ENCODE measurements at regions not wholly inside any gene's neighbourhood (a gene's known extent, or its start where the extent isn't known, plus 50 kb on each side); places are given as distances from the start of the nearest gene placed in this dataset.

- Histone ChIP-seq H3K4me1 (replicated peaks in 1 of 2; ENCODE audit: control insufficient read depth in 2 of 2, insufficient read depth in 2 of 2, low read length in 2 of 2) (no peaks in the 10 kb centered on the region), H3K9me3 (replicated peaks; ENCODE audit: control insufficient read depth, insufficient read depth, low read depth, low read length) (no peaks in the 10 kb centered on the region), H3K36me3 (ENCODE audit: control insufficient read depth, insufficient read depth, low read length) (no peaks in the 10 kb centered on the region), H3K27ac (ENCODE audit: extremely low read depth, low read depth, low read length) (no peak overlapping the region), H3K4me2 (ENCODE audit: insufficient read depth, low read length) (no peak overlapping the region), H3K9me1 (ENCODE audit: control insufficient read depth, insufficient read depth, low read length) (no peaks in the 10 kb centered on the region), H3K4me3 (no peak overlapping the region), H3K79me2 (ENCODE audit: control insufficient read depth, insufficient read depth, low read length) (no peaks in the 10 kb centered on the region), H2AFZ (ENCODE audit: low read depth, low read length) (no peak overlapping the region), H3K9ac (ENCODE audit: insufficient read depth in 1 of 2, low read depth in 2 of 2, low read length in 2 of 2) (no peak overlapping the region), H3K27me3 (ENCODE audit: control insufficient read depth in 2 of 2, insufficient read depth in 2 of 2, low read length in 2 of 2) (no peaks in the 10 kb centered on the region), H4K20me1 (replicated peaks; ENCODE audit: control insufficient read depth, insufficient read depth, low read length) (no peaks in the 10 kb centered on the region)
- intact Hi-C loops (cut with micrococcal nuclease) (no loop called here), in situ Hi-C loops (cut with MboI) (no loop called here)
- ChIA-PET CTCF (ENCODE audit: low intra/inter-chr PET ratio) (no interaction called here), POLR2A (no interaction called here)
- BruUV-seq (replicated peaks) = no TSS peak
- no peak for ATAC-seq
- under 1% methylated on average over 16 of the region's 16 CpGs for WGBS (ENCODE audit: insufficient coverage, low coverage, missing lambda C conversion rate)
- no peak for TF ChIP-seq GATAD2A (IDR thresholded peaks at IDR 0.05)
- TF ChIP-seq, protein P1, sequence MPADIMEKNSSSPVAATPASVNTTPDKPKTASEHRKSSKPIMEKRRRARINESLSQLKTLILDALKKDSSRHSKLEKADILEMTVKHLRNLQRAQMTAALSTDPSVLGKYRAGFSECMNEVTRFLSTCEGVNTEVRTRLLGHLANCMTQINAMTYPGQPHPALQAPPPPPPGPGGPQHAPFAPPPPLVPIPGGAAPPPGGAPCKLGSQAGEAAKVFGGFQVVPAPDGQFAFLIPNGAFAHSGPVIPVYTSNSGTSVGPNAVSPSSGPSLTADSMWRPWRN (IDR thresholded peaks at IDR 0.05; ENCODE audit: low read depth) = no peak
- no peak for TF ChIP-seq KAT7 (CRISPR knock-in tag; IDR thresholded peaks at IDR 0.05; ENCODE audit: borderline replicate concordance)
- TF ChIP-seq HDGF (IDR thresholded peaks at IDR 0.05) = no peak
- TF ChIP-seq CCNT2 (IDR thresholded peaks at IDR 0.05; ENCODE audit: borderline replicate concordance, extremely low read depth, insufficient read length, low read depth, low read length) = no peak
- no peak for TF ChIP-seq ATF6 (CRISPR knock-in tag; IDR thresholded peaks at IDR 0.05)
- TF ChIP-seq TAF1 (IDR thresholded peaks at IDR 0.05; ENCODE audit: control insufficient read depth, extremely low read depth, insufficient read depth, low read length, severe bottlenecking) = no peak
- FAIRE-seq = no peak
- DNase-seq (ENCODE audit: extremely low read depth in 1 of 4, low spot score in 3 of 4) = no peak
These were observed 275.4 kb upstream of the LRRC3B start for GRCh38 chr3:26347150-26347549.

Measured in K562 (cell line).